ENCODE measurements at regions not wholly inside any gene's neighbourhood (a gene's known extent, or its start where the extent isn't known, plus 50 kb on each side); places are given as distances from the start of the nearest gene placed in this dataset.
"Not testable (repeated sequence)": the region's sequence is repeated elsewhere in the genome, so short reads cannot be mapped to it uniquely, and the experiment has no call there.

DNA sequence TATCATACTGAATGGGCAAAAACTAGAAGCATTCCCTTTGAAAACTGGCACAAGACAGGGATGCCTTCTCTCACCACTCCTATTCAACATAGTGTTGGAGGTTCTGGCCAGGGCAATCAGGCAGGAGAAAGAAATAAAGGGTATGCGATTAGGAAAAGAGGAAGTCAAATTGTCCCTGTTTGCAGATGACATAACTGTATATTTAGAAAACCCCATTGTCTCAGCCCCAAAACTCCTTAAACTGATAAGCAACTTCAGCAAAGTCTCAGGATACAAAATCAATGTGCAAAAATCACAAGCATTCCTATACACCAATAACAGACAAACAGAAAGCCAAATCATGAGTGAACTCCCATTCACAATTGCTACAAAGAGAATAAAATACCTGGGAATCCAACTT lies 52.5 kb upstream of the CCDC71L start:
- not testable (repeated sequence) for FAIRE-seq

DNA sequence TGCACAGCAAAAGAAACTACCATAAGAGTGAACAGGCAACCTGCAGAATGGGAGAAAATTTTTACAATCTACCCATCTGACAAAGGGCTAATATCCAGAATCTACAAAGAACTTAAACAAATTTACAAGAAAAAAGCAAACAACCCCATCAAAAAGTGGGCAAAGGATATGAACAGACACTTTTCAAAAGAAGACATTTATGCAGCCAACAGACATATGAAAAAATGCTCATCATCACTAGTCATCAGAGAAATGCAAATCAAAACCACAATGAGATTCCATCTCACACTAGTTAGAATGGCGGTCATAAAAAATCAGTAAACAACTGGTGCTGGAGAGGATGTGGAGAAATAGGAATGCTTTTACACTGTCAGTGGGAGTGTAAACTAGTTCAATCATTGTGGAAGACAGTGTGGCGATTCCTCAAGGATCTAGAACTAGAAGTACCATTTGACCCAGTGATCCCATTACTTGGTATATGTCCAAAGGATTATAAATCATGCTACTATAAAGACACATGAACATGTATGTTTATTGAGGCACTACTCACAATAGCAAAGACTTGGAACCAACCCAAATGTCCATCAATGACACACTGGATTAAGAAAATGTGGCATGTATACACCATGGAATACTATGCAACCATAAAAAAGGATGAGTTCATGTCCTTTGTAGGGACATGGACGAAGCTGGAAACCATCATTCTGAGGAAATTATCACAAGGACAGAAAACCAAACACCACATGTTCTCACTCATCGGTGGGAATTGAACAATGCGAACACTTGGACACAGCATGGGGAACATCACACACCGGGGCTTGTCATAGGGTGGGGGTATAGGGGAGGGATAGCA lies 53.9 kb upstream of the CCDC71L start:
- not testable (repeated sequence) for FAIRE-seq

DNA sequence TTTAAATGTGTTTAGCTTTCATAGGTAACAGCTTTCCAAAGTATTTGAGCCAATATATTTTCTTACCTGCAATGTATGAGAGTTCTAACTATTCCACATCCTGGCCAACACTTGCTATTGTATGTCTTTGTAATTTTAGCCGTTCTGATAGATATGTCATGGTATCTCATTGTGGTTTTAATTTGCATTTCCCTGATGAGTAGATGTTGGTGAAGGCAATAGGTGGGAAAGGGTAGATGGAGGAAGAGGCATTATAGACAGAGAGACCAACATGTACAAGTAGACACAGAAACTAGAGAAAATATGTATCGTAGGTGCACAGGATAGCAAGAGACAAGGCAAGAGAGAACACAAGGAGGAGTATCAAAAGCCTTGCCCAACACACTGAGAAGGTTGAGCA lies 54.8 kb upstream of the CCDC71L start:
- no peak for FAIRE-seq

DNA sequence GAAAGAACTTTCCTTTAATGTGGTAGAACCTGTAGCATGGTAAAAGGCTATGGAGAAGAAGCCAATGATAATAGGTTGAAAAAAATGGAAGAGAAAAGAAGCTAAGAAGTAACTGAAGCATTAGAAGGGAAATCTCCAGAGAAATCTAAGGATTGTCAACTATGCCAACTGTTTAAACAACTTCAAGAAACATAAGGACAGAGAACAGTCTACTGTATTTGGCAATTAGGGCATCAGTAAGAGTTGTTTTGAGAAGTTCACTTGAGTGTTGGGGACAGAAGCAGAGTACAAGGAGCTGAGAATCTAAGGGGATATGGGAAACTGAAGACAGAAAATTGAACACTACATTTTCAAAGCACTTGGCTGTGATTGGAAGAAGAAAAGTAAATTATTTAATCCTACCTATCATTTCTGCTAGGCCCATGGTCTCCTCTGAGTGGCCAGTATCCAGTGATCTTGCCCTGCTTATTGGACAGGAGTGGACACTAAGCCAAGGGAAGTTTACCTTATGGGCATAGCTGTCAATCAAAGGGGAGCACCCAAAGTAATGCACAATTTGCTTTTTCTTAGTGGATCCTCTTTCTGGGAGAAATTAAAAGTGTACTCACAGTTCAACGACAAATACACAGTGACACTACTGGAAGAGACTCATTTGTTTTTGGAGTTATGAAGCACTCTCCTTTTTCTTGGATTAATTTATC lies 56.4 kb upstream of the CCDC71L start:
- FAIRE-seq: no peak

DNA sequence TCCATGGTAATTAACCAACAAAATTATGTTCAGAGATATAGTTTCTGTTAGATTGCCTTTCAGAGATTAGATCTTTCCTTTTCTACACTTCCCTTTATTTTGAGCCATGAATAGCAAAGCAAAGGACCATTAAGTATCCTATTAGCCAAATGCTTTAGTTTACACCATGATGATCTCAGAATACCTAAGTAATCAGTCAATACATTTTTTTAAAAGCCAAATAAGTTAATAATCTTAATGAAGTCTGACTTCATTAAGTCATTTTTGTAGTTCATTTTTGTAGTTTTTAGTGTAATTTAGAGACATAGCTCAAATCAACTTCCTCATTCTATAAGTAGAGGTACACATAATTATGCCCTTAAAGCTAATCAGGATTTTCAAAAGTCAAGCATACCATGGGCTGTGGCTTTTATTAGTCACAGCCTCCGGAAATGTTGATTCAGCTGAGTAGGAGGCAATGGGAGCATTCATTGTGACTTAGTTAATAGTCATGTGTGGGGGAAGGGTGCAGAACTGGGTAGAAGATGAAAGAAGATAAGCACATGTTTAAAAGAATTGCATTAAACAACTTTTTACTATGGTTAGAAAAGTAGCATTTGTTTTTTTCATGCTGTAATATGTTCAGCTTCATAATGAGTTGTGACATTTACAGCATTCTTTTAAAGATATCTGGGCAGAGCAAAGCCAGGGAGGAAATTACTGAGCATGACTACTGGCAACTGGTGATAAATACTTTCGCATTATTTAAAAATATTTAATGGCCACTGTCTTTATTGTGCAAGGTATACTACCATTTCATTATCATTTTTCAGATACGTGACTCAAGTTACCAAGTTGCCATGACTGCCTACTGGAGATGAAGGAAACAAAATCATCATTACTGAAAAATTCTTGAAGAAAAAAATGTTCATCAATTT lies 57.3 kb upstream of the CCDC71L start:
- no peak for FAIRE-seq

DNA sequence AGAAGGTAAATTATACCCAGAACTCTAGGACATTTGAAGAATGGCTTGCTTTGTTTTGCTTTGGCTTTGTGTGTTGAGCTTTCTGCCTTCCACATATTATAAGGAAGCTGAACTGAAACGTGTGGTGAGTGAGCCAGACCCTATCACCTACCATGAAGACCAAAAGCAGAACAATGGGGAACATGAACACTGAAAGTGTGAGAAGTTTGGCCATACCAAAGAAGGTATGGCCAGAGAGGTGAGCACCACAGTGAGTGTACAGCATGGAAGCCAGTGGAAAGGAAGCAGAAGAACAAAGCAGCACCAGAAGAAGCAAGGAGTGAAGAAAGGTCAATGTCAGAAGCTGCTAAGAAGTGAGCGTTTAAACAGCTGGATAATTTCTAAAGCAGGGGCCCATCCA lies 59.7 kb upstream of the CCDC71L start:
- no peak for FAIRE-seq

DNA sequence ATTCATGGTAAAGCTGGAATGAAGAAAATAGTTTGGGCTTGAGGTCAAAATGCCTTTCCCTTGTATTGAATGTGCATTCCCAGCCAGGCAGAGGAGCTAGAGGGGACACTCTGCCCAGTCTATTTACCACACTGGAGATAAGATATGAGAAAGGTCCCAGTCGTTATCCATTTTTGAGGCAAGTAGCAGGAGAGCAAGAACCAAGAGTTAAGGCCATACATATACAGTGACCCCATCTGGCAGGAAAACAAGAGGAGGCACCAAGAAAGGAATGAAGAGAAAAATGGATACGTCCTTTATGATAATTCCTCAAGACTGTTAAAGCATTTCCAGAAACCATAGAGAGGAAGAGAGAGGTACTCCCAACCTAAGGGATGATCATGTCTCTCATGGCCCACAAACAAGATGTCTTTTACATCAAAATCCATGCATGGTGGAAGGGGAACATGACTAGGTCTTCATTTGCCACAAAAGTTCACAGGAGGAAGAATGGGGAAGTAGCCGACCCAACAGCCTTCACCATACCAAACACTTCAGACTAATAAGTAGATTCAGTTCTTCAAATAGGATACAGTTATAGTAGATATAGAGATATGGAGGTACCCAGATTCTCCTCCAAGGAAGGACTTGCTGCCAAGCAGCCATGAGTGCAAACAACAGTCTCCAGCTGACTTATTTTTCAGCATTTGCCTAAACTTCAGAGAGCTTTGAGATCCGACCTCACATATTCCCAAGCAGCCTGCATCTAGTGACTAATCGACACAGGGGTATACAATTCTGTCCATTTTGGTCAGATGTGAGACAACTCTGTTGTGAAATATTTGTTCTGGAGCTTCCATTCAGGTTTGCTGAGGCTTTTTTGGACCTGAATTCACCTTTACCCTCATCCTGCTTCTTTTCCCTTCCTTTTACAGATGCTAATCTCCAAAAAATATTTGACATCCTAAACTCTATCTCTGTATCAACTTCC lies 61.1 kb upstream of the CCDC71L start:
- no peak for FAIRE-seq

DNA sequence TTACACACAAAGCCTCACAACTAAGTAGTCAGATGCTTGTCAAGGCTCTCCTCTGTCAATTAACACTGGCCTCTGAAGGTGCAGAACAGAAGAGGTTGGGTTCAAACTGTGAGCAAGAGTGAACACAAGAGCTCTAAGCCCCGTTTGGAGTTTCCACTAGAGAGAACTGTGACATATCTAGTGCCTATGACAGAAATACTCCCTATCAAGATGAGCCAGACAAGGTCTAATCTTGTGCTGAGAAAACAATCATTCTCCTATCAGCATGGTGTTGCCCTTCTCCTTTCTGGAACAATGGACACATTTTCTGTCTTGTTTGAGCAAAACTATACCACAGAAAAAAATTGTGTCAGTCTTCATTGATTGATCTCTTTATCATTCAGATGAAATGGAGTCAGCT lies 62.4 kb upstream of the CCDC71L start:
- no peak for FAIRE-seq

DNA sequence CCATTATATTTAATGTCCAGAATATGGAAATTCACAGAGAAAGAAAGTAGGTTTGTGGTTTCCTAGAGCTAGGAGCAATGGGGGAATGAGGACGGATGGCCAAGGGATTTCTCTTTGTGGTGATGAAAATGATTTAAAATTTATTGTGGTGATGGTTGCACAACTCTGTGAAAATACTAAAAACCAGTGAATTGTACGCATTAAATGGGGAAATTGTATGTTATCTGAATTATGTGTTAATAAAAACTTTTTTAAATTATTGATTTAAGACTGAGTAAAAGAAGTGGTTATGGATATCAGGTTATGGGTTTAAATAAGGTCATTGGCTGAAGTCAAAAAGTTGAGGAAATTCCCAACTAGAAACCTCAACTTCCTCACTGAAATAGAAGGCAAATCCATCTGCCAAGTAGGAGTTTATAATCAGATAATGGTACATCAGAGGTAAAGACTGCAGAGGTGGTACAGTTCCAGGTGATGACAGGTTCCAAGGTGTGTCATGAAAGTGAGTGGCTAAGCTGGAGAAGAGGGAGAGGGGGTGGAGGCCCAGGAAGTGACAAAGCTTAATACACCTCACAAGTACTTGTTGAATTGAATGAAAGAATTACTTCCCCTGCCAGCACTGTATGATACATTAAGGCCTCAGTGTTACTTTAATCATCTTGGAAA lies 68.9 kb upstream of the CCDC71L start:
- FAIRE-seq: no peak

DNA sequence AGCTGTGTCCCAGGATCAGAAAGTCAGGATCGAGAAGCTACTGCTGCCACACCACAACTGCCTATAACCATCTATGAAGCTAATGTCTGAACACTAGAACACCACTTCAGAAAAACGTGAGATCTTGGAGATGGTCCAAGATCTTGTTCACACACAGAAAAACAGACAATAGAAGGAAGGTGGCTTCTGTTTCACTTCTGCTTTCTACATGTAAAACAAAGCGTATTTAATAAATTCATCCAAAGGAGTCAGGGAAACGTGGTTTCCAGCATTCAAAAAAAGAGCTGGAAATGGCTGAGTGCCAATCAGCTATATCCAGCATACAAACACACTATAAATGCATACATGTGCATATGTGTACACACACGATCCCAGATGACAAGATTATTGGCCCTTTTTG lies 70.2 kb upstream of the CCDC71L start:
- no peak for FAIRE-seq

DNA sequence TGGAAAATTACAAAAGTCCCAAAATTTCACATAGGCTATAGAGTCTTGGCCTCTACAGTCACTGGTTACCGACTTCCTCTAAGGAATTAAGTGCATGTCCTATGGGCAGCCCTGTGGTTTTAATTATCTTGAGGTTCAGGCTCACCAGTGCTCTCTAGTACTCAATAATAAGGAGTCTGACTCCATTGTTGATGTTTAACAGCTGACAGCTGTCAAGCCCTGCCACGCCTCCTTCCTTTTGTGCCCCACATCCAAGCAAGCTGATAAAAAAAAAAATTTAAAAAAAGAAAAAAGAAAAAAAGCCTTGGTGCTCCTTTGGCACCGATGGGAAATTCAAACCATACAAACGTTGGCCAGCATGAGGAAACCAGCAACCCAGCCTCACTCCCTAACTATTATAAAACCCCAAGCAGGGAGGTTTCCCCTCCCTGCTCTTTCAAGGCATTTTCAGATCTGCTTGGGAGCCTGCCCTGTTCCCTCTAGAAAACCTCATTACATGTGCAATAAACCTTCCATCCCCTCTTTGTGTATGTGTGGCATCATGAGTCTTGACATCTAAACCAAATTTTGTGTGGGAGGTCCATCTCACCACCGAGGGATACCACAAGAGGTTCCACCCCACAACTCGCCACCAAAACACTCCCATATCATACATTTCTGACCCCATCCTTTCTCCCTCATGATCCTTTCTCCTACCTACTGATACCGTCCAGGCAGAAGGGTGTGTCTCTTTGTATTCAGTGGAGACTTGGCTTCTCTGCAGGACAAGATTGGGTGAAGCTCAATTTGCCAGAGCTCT lies 70.9 kb upstream of the CCDC71L start:
- FAIRE-seq: no peak

DNA sequence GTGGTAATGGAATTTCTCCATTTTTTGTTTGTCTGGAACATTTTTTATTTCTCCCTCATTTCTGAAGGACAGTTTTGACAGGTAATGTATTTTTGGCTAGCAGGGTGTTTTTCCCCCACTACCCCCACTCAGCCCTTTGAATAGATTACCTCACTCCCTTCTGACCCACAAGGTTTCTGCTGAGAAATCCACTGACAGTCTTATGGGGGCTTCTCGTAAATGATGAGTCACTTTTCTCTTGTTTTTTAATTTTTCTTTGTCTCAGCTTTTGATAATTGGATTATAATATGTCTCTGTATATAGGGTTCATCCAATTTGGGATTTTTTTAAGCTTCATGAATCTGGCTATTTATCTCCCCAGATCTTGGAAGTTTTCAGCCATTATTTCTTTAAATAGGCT lies 74.7 kb upstream of the CCDC71L start:
- no peak for FAIRE-seq

DNA sequence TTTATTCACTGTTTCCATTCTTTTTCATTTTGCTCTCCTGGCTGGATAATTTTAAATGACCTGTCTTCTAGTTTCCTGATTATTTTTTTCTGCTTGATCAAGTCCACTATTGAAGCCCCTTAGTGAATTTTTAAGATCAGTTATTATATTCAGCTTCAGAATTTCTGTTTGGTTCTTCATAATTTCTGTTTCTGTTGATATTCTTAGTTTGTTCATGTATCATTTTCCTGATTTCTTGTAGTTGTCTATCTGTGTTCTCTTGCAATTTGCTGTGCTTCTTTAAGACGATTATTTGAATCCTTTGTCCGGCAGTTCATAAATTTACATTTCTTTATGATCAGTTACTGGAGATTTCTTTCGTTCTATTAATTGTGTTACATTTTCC lies 75.2 kb upstream of the CCDC71L start:
- FAIRE-seq: no peak

DNA sequence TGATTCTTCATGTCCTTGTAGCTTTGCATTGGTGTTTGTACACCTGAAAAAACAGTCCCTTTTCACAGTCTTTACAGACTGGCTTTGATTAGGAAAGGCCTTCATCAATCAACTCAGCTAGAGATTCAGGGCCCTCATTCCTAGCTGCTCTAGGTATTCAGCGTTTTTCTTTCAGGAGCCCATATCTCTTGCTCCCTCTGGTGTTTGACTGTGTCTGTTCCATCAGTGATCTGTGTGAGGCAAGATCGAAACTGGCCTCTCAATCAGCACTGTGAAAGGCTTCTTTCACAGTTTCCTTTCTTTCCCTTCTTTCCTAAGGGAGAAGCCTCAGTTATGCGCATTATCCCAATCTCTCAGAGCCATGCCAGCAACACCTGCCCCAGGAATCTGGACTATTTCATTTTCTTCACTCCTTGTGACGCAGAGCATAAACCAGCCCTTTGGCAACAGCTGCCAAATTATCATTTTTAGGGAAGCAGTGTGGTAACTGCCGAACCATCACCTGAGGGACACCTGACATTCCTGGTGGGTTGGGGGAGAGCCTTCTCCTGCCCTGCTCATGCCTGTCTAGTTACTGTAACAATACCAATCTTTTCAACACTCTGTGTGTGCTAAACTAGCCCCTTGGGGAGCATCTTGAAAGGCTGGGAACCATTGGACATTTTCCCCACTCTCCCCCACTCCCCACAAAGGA lies 75.7 kb upstream of the CCDC71L start:
- FAIRE-seq: no peak

DNA sequence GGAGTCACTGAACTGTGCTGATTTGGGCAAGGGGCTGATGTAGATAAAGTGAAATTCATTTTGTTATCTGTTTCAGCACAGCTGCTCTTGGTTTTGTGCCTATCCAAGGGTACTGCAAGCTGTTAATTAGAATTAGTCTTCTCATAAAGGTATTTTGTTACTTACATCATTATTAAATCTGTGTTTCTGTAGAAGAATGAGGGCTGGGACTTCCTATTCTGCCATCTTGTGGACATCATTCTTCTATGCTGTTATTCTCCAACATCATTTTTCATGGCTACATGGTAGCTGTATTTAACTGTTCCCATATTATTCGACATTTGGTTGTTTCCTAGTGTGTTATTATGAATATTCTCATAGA lies 76.2 kb upstream of the CCDC71L start:
- FAIRE-seq: no peak

DNA sequence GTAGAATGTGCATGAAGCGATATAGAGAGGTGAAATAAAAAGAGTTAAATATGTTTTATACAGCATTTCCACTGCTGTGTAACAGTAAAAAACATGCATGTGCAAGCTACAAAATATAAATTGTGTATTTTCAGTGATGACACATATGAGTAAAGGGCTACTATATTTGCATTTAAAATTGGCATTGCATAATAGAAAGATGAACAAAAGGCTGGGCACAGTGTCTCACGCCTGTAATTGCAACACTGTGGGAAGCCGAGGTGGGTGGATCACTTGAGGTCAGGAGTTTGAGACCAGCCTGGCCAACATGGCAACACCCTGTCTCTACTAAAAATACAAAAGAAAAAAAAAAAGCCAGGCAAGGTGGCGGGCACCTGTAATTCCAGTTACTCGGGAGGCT lies 79.8 kb upstream of the CCDC71L start:
- no peak for FAIRE-seq

DNA sequence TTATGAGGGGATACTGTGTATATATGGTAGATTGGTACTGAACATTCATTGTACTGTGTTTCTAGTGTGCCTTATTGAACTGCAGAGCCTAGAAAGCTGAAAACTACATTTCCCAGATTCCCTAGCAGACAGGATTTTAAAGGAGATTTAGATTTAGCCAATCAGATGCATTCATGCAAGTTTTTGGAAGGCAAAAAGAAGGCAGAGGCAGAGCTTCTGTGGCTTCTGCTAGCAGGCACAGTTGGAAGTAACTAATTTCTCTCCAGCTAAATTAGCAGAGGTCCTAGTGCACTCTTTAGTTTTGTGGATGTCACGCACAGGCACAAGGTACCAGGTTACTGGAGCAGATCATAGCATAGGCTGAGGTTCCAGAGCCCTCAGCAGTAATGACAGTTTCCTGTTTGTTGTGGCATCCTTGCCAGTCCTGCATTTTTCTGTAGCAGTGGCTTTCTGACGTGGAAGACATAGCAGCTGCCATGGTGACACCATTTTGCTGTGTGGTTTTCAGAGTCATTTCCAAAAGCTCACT lies 83.7 kb upstream of the CCDC71L start:
- FAIRE-seq: no peak

DNA sequence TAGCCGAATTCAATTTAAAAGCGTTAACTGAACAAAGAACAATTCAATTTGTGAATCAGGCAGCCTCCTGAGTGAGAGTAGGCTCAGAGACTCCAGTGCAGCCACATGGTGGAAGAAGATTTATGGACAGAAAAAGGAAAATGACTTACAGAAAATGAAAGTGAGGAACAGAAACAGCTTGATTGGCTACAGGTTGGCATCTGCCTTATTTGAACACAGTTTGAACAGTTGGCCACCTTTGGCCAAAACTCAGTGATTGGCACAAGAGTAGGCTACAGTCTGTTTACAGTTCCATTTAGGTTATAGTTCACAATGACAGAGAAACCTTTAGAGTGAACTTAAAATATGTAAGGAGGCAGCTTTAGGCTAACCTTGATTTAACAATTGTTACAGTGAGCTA lies 86.3 kb upstream of the CCDC71L start:
- FAIRE-seq: not testable (repeated sequence)

DNA sequence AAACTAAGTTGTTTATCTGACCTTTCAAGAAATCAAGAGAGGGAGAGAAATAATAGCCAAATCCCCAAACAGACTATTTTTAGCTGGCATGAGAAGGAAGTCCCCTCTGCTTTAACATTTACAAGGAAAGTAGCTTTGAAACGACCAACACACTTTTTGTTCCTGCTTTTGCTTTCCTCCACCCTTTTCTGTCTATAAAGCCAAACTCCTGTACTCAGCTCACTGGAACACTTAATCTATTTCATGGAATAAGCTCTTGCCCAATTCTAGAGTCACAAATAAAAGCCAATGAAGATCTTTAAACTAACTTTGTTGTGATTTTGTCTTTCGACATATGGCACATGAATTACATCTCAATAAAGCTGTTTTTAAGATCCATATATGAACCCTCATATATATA lies 86.8 kb upstream of the CCDC71L start:
- FAIRE-seq: no peak

DNA sequence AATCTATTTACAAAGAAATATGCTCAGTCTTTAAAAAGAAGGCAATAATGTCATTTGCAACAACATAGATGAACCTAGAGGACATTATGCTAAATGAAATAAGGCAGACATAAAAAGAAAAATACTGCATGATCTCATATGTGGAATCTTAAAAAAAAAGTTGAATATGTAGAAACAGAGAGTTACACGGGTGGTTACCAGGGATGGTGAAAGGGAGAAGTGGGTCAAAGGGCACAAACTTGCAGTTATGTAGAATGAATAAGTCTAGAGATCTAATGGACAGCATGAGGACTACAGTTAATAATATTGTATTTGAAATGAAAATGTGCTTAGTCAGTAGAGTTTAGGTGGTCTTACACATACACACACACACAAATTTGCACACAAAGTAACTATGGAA lies 88.2 kb upstream of the CCDC71L start:
- FAIRE-seq: no peak
